ENCODE measurements at regions not wholly inside any gene's neighbourhood (a gene's known extent, or its start where the extent isn't known, plus 50 kb on each side); places are given as distances from the start of the nearest gene placed in this dataset.

DNA sequence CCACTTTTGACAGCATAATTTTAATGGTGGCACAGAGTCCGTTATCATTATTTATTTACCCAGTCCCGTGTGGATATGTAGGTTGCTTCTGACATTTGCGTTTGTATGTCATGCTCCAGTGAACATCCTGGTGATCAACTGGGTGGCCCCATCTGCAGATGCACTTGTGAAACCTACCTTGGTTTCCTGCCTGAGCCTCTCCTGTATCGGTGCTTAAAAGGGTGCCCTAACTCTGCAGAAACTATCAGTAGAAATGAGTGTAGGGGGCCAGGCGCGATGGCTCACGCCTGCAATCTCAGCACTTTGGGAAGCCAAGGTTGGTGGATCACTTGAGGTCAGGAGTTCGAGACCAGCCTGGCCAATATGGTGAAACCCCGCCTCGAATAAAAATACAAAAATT is 92.1 kb upstream of the IER5L start:
- TF ChIP-seq POLR2AphosphoS5 (IDR thresholded peaks at IDR 0.05) (no peak), POLR2A (IDR thresholded peaks at IDR 0.05) (no peak)
- TF ChIP-seq, protein P1, sequence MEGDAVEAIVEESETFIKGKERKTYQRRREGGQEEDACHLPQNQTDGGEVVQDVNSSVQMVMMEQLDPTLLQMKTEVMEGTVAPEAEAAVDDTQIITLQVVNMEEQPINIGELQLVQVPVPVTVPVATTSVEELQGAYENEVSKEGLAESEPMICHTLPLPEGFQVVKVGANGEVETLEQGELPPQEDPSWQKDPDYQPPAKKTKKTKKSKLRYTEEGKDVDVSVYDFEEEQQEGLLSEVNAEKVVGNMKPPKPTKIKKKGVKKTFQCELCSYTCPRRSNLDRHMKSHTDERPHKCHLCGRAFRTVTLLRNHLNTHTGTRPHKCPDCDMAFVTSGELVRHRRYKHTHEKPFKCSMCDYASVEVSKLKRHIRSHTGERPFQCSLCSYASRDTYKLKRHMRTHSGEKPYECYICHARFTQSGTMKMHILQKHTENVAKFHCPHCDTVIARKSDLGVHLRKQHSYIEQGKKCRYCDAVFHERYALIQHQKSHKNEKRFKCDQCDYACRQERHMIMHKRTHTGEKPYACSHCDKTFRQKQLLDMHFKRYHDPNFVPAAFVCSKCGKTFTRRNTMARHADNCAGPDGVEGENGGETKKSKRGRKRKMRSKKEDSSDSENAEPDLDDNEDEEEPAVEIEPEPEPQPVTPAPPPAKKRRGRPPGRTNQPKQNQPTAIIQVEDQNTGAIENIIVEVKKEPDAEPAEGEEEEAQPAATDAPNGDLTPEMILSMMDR (IDR thresholded peaks at IDR 0.05 in 8 of 11, conservative IDR thresholded peaks at IDR 0.05 in 3 of 11): no peak
